EL (cell line): ENCODE measurements at regions not wholly inside any gene's neighbourhood (a gene's known extent, or its start where the extent isn't known, plus 50 kb on each side); places are given as distances from the start of the nearest gene placed in this dataset.
"Not testable (repeated sequence)": the region's sequence is repeated elsewhere in the genome, so short reads cannot be mapped to it uniquely, and the experiment has no call there.

ENCODE experiments used
- DNase-seq: peaks from one replicate; pipeline ENCODE4 v3.0.0-alpha.2; 2016

- no peak for DNase-seq
Measured at GRCh38 chr4:115287426-115287825, 174.0 kb upstream of the NDST4 start.

- no peak for DNase-seq
Measured at GRCh38 chr4:115279330-115279729, 165.9 kb upstream of the NDST4 start.

DNA sequence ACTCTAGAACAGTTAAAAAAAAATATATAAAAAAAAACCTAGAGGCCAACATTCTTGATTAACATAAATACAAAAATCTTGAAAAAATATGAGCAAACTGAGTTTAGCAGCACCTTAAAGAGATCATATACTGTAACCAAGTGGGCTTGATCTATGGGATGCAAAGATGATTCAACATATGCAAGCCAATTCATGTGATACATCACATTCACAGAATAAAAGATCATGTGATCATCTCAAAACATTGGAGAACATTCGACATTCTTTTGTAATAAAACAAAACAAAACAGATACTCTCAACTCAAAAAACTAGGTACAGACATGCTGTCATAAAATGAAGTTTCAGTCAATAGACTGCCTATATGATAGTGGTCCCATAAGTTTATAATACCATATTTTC lies 165.4 kb upstream of the NDST4 start:
- no peak for DNase-seq

DNA sequence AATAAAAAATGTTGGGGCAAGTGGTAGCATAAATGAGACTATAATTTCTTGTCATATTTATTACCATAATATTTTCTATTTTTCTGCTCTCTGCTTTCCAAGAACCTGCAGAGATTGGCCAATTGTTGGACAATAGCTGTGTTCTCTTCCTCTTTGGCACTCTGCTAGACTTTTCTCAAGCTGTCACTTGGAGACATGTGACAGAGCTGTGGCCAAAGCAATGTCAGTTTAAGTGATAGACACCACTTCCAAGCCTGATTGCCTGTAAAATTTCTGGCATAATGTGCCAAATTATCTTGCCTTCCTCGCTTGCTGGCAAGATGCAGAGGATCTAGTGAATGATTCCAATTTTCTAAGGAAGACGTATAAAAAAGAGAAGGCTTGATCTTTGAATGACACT lies 162.2 kb upstream of the NDST4 start:
- DNase-seq, result no peak

- DNase-seq, result no peak
Measured at GRCh38 chr4:115274545-115274944, 161.1 kb upstream of the NDST4 start.

DNA sequence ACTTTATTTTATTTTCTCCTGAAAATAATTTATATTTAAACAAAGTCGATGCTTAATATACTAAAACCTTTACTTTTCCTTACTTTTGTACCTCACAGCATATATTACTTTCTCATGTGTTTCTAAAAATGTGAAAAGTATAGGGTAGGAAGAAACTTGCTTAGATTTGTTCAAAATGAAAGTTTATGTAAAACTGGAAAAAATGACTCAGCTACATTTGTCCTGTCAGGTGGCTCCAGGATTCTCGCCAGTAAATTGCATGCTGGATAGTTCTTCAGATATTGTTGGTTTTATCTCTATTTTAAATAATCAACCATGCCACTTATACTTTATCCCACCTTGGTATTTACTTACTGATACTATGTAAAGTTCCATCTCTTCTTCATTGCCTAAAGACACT lies 159.2 kb upstream of the NDST4 start:
- DNase-seq, result no peak

GRCh38 chr4:115272185-115272584 lies 158.8 kb upstream of the NDST4 start:
- DNase-seq, result no peak

DNA sequence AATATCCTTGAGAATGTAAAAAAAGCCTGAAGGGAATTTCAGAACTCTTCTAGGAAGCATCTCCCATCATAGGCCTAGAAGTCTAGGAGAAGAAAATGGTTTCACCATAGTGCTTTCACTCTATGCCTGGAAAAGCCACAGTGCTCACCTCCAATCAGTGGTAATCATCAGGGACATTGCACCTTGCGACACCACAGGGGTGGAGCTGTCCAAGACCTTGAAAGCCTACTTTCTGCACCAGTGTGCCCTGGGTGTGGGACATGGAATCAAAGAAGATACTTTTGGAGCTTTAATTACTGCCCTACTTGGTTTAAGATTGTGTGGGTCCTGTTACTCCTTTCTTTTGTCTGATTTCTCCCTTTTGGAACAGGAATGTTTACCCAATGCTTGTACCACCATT lies 146.8 kb upstream of the NDST4 start:
- DNase-seq, result no peak

GRCh38 chr4:115259642-115260041 lies 146.2 kb upstream of the NDST4 start:
- no peak for DNase-seq

- DNase-seq, result no peak
Measured at GRCh38 chr4:115249808-115250207, 136.4 kb upstream of the NDST4 start.

GRCh38 chr4:115234405-115235093 lies 121.1 kb upstream of the NDST4 start:
- DNase-seq, result no peak

DNA sequence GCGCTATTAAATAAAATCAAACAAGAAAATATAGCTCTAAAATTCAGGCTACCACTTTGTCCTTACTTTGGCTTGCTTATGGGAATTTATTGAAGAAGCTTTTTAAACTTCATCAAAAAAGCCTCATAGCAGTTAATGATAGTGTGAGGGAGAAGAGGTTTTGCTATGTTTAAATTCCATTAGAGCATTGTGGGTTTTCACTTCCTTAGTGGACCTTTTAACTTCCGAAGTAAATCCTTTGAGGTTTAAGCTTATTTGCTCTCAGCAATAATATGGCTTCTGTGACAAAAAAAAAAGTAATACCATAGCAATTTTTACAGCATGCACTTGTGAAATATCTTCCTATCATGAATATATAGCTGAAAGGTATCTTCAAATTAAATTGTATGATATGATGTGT lies 120.2 kb upstream of the NDST4 start:
- DNase-seq, result no peak

GRCh38 chr4:115229873-115230272 lies 116.5 kb upstream of the NDST4 start:
- no peak for DNase-seq

- no peak for DNase-seq
Measured at GRCh38 chr4:115228851-115229250, 115.4 kb upstream of the NDST4 start.

DNA sequence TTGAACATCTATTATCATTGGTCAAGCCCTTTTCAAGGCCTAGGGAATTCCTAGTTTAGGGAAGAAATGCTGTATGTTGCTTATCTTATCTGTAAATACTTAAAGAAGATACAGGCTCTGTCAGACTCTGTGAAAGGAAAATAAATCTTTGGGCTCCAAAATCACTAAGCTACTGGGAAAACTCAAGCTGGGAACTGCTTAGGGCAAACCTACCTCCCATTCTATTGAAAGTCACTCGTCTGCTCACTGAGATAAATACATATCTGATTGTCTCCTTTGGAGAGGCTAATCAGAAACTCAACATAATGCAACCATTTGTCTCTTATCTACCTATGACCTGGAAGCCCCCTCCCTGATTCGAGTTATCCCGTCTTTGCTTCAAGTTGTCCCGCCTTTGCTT lies 108.6 kb upstream of the NDST4 start:
- DNase-seq, result no peak

DNA sequence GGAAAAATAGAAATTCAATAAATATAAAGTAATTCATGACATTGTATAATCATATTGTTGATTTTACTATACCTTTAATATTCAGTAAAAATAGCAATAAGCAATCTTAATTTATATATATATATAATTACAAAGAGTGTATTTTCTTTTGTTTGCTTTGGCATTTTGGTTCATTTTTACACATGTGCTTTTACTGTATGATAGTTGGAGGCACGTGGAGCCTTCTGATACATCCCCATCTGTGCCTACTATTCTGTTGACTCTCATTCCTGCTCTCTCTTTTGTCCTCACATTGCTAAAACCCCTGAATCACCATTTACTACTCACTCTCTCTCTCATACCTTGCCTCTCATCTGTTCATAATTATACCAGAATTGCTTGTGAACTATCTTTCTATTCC lies 106.4 kb upstream of the NDST4 start:
- DNase-seq, result no peak

DNA sequence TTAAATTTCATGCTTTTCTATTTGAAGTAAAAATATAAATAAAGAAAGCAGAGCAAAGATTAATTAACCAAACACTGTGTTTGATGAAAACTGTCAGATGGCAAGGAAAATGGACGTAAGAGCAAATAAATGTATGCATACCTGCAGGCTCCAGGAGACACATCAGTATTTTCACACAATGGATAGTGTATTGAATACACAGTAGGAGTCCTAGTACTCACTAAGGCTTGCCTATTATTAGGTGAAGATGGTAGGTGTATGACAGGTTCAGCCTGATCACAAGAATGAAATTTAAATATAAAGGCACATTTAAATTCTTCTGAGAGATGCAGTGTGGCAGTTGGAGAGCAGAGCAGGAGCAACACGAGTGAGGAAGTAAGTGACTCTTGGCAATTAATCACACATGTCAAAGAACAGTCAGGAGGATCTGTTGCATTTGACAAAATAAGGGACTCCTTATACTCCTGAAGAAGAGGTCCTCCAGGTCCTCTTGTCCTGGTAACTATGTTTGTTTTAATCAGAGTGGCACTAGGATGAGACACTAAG lies 106.0 kb upstream of the NDST4 start:
- DNase-seq, result no peak

DNA sequence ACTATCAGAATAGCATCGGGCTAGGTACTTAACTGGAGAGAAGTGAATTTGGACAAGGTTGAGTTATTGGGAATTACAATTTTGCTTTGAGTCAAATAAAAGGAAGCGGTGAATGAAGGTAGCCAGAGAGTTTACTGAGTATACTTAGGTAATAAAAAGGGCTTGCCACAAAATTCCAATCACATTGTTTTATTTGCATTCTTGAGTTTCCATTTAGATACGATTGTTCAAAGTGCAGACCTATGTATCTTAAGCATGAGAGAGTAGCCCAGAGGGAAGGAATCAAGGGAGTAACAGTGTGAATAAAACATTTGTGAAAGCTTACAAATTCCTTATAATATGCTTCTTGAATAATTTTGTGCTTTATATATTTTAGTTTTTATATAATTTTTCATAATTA lies 102.5 kb upstream of the NDST4 start:
- DNase-seq, result no peak

DNA sequence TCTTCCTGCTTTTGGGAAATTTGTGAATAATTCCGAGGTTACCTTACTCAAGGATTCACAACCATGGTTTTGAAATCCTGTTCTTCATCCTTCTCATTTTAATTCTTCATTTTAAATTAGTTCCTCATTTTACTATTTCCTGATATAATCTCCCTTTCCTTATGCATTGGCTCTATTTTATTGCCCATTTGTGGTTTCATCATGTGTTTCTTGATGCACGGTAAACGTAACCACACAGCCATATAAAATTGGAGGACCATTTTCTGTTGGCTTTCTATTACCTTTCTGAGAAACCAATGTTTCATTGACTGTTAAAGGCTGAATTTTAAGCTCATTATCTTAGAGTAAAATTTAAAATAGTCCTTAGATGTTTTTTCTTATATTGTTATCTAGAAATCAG lies 100.3 kb upstream of the NDST4 start:
- DNase-seq, result no peak

- no peak for DNase-seq
Measured at GRCh38 chr4:115201042-115201330, 87.6 kb upstream of the NDST4 start.

DNA sequence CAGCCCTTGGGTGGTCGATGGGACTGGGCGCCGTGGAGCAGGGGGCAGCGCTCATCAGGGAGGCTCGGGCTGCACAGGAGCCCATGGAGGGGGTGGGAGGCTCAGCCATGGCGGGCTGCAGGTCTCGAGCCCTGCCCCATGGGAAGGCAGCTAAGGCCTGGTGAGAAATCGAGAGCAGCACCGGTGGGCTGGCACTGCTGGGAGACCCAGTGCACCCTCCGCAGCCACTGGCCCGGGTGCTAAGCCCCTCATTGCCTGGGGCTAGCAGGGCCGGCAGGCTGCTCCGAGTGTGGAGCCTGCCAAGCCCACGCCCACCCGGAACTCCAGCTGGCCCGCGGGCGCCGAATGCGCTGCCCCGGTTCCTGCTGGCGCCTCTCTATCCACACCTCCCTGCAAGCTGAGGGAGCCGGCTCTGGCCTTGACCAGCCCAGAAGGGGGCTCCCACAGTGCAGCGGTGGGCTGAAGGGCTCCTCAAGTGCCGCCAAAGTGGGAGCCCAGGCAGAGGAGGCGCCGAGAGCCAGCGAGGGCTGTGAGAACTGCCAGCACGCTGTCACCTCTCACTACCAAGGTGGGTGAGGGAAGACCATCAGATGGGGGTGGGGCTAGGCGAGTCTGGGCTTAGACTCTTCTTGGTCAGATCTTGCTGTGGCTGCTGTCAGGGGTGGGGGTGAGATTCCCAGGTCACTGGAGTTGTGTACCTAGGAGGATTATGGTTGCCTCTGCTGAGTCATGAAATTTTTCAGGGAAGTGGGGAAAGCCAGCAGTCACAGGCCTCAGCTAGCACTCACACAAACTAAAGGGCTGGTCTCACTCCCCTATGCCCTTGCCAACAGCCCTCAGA lies 87.0 kb upstream of the NDST4 start:
- DNase-seq, result not testable (repeated sequence)

DNA sequence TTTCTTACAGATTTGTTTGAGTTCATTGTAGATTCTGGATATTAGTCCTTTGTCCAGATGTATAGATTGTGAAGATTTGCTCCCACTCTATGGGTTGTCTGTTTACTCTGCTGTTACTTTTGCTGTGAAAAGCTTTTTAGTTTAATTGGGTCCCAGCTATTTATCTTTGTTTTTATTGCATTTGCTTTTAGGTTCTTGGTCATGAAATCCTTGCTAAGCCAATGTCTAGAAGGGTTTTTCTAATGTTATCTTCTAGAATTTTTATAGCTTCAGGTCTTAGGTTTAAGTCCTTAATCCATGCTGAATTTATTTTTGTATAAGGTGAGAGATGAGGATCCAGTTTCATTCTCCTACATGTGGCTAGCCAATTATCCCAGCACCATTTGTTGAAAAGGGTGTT lies 81.2 kb upstream of the NDST4 start:
- not testable (repeated sequence) for DNase-seq

DNA sequence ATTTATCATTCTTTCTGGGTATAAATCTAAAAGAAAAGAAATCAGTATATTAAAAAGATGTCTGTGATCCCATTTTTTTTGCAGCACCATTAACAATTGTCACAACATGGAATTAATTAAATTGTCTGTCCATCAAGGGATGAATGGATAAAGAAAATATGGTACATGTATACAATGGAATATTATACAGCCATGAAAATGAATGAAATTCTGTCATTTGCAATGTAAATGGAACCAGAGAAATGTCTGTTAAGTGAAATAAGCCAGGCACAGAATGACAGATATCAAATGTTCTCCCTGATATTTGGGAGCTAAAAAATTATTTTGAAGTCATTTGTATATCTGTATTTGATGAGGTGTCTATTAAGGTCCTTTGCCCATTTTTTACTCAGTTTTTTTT lies 77.1 kb upstream of the NDST4 start:
- no peak for DNase-seq

GRCh38 chr4:115187136-115187535 lies 73.7 kb upstream of the NDST4 start:
- DNase-seq, result no peak
